Neural cell (in vitro differentiated cells): ENCODE measurements at regions not wholly inside any gene's neighbourhood (a gene's known extent, or its start where the extent isn't known, plus 50 kb on each side); places are given as distances from the start of the nearest gene placed in this dataset.
A peak's percentile ranks its signal among the peaks of the same experiment; 100 is the strongest.

ENCODE experiments used
- EP300 ChIP-seq: fragments of 450-650 bp; conservative IDR thresholded peaks from 2 replicates; pipeline ENCODE4 v1.6.1; 2014; ENCODE audit warnings: antibody characterized with exemption, mild to moderate bottlenecking, moderate library complexity; ENCODE audit not compliant: poor library complexity, severe bottlenecking
- EZH2 ChIP-seq: fragments of 200-600, 300-800 bp; shearing (Covaris generic), sonication (generic); IDR thresholded peaks from 2 replicates; pipeline ENCODE4 v1.6.1; 2014; ENCODE audit warnings: antibody characterized with exemption, low read length, borderline replicate concordance, mild to moderate bottlenecking; ENCODE audit not compliant: insufficient read depth, poor library complexity, severe bottlenecking
- MXI1 ChIP-seq: fragments of 450-650 bp; conservative IDR thresholded peaks from 2 replicates; pipeline ENCODE4 v1.6.1; 2014; ENCODE audit warnings: antibody characterized with exemption, mild to moderate bottlenecking; ENCODE audit not compliant: poor library complexity, severe bottlenecking
- POLR2AphosphoS5 ChIP-seq: IDR thresholded peaks from 2 replicates; pipeline ENCODE4 v1.6.1; 2012
- RAD21 ChIP-seq: fragments of 450-650 bp; conservative IDR thresholded peaks from 2 replicates; pipeline ENCODE4 v1.6.1; 2014; ENCODE audit warnings: antibody characterized with exemption, mild to moderate bottlenecking, moderate library complexity
- REST ChIP-seq: IDR thresholded peaks from 2 replicates; pipeline ENCODE4 v1.6.1; 2012; ENCODE audit warnings: borderline replicate concordance
- SMC3 ChIP-seq: fragments of 450-650 bp; conservative IDR thresholded peaks from 2 replicates; pipeline ENCODE4 v1.6.1; 2014; ENCODE audit warnings: antibody characterized with exemption, mild to moderate bottlenecking, moderate library complexity; ENCODE audit not compliant: poor library complexity
- TAF1 ChIP-seq: IDR thresholded peaks from 2 replicates; pipeline ENCODE4 v1.6.1; 2012; ENCODE audit warnings: low read depth
- TF ChIP-seq, protein P1 (sequence below): fragments of 450-650 bp; IDR thresholded peaks from 2 replicates; pipeline ENCODE4 v1.5.1; 2014; ENCODE audit warnings: antibody characterized with exemption, mild to moderate bottlenecking, moderate library complexity; ENCODE audit not compliant: poor library complexity, severe bottlenecking

- TF ChIP-seq MXI1, result no peak
- TF ChIP-seq, protein P1, sequence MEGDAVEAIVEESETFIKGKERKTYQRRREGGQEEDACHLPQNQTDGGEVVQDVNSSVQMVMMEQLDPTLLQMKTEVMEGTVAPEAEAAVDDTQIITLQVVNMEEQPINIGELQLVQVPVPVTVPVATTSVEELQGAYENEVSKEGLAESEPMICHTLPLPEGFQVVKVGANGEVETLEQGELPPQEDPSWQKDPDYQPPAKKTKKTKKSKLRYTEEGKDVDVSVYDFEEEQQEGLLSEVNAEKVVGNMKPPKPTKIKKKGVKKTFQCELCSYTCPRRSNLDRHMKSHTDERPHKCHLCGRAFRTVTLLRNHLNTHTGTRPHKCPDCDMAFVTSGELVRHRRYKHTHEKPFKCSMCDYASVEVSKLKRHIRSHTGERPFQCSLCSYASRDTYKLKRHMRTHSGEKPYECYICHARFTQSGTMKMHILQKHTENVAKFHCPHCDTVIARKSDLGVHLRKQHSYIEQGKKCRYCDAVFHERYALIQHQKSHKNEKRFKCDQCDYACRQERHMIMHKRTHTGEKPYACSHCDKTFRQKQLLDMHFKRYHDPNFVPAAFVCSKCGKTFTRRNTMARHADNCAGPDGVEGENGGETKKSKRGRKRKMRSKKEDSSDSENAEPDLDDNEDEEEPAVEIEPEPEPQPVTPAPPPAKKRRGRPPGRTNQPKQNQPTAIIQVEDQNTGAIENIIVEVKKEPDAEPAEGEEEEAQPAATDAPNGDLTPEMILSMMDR, result peak; percentile 45
- TF ChIP-seq EZH2, result no peak
- TF ChIP-seq RAD21, result peak; percentile 41
- no peak for TF ChIP-seq REST
- no peak for TF ChIP-seq POLR2AphosphoS5
- no peak for TF ChIP-seq TAF1
- peak; percentile 53 for TF ChIP-seq SMC3
- no peak for TF ChIP-seq EP300
Measured at GRCh38 chr6:144931172-144932035, 646.3 kb downstream of the UTRN start.
